A549 (cell line): ENCODE measurements at regions not wholly inside any gene's neighbourhood (a gene's known extent, or its start where the extent isn't known, plus 50 kb on each side); places are given as distances from the start of the nearest gene placed in this dataset.

Experiments
- ATAC-seq, 2 experiments: fragments of 200-7000 bp in 1 of 2; fragments of >200 bp in 1 of 2; cut with Nextera tagmentation in 1 of 2; cut with Tn5 transposase in 1 of 2; 3 replicates each; pipeline versions ENCODE4 v1.8.0 to v1.9.1; 2018 to 2020; ENCODE audit warnings: mild to moderate bottlenecking in 1 of 2, moderate library complexity in 1 of 2
- CTCF ChIA-PET: fragments of 300-600 bp; sonication (Branson Sonifier 250); formaldehyde crosslinking; extraction: SDS; loops from one replicate; lab custom pipeline; 2021; ENCODE audit warnings: antibody characterized with exemption, inconsistent platforms; lab: Yijun Ruan, JAX
- POLR2A ChIA-PET: fragments of 350-600 bp; formaldehyde crosslinking; extraction: SDS; loops from one replicate; lab custom pipeline; 2021; ENCODE audit warnings: antibody characterized with exemption, inconsistent platforms; lab: Yijun Ruan, JAX
- DNase-seq, 2 experiments: peaks; one replicate each; pipeline versions ENCODE4 v3.0.0 to v3.0.0-alpha.2; 2011 to 2016; ENCODE audit warnings: low read depth in 1 of 2, low spot score in 1 of 2
- FAIRE-seq: peaks from 2 replicates; lab custom pipeline; 2011; peaks lifted over from hg19 to GRCh38; lab: Jason Lieb, UNC
- H3K27ac ChIP-seq, 2 experiments: fragments of >200 bp; sonication (Bioruptor Twin); formaldehyde crosslinking; 3 replicates each; pipeline ENCODE4 v1.5.1; 2016 to 2017
- H3K4me1 ChIP-seq: fragments of >200 bp; sonication (Bioruptor Twin); formaldehyde crosslinking; 3 replicates; pipeline ENCODE4 v1.6.1; 2016
- H3K4me2 ChIP-seq: fragments of >200 bp; sonication (Bioruptor Twin); formaldehyde crosslinking; 3 replicates; pipeline ENCODE4 v1.6.1; 2016
- H3K4me3 ChIP-seq: fragments of >200 bp; sonication (Bioruptor Twin); formaldehyde crosslinking; 3 replicates; pipeline ENCODE4 v1.5.1; 2016
- H3K9me3 ChIP-seq: fragments of >200 bp; sonication (Bioruptor Twin); formaldehyde crosslinking; 3 replicates; pipeline ENCODE4 v1.6.1; 2016
- BHLHE40 ChIP-seq: IDR thresholded peaks from 2 replicates; pipeline ENCODE4 v1.6.1; 2012; ENCODE audit warnings: low read depth, low read length, inconsistent platforms
- CHD2 ChIP-seq: fragments of 150-350 bp; IDR thresholded peaks from 2 replicates; pipeline ENCODE4 v1.6.1; 2014; ENCODE audit warnings: low read length; ENCODE audit not compliant: partially characterized antibody
- CHD4 ChIP-seq: fragments of 200-600 bp; sonication (generic); IDR thresholded peaks from 2 replicates; pipeline ENCODE4 v1.6.1; 2016; ENCODE audit warnings: antibody characterized with exemption, mild to moderate bottlenecking, borderline replicate concordance
- EHMT2 ChIP-seq: fragments of 200-600 bp; sonication (generic); IDR thresholded peaks from 2 replicates; pipeline ENCODE4 v1.6.1; 2016; ENCODE audit warnings: antibody characterized with exemption, low read depth, mild to moderate bottlenecking, moderate library complexity
- FOXS1 ChIP-seq: fragments of 250-450 bp; sonication (Bioruptor Pico); IDR thresholded peaks from 2 replicates; pipeline ENCODE4 v1.5.0; 2020; ENCODE audit warnings: mild to moderate bottlenecking, moderate library complexity
- HDAC2 ChIP-seq: fragments of 200-600 bp; sonication (generic); IDR thresholded peaks from 2 replicates; pipeline ENCODE4 v1.6.1; 2016
- HEYL ChIP-seq: fragments of 250-450 bp; sonication (Bioruptor Pico); IDR thresholded peaks from 2 replicates; pipeline ENCODE4 v1.8.0; 2021; ENCODE audit warnings: mild to moderate bottlenecking, moderate library complexity
- KDM1A ChIP-seq: fragments of 200-600 bp; sonication (generic); IDR thresholded peaks from 2 replicates; pipeline ENCODE4 v1.6.1; 2016; ENCODE audit warnings: low read depth, mild to moderate bottlenecking
- PHF8 ChIP-seq: fragments of 200-600 bp; sonication (generic); IDR thresholded peaks from 2 replicates; pipeline ENCODE4 v1.6.1; 2016; ENCODE audit warnings: low read depth, mild to moderate bottlenecking, antibody characterized with exemption, moderate library complexity, borderline replicate concordance
- POLR2A ChIP-seq: IDR thresholded peaks from 2 replicates; pipeline ENCODE4 v1.6.1; 2012; ENCODE audit warnings: mild to moderate bottlenecking, low read length
- POLR2AphosphoS2 ChIP-seq: conservative IDR thresholded peaks from 2 replicates; pipeline ENCODE4 v1.6.1; 2012; ENCODE audit warnings: low read length, improper control_type of control experiment, inconsistent platforms
- RCOR1 ChIP-seq: fragments of 150-350 bp; IDR thresholded peaks from 2 replicates; pipeline ENCODE4 v1.6.1; 2014; ENCODE audit warnings: antibody characterized with exemption, low read length, low read depth
- RNF2 ChIP-seq: fragments of 200-600 bp; sonication (generic); IDR thresholded peaks from 2 replicates; pipeline ENCODE4 v1.6.1; 2016; ENCODE audit warnings: low read depth, mild to moderate bottlenecking, antibody characterized with exemption, moderate library complexity, borderline replicate concordance
- ZFP36 ChIP-seq: fragments of 450-650 bp; IDR thresholded peaks from 2 replicates; pipeline ENCODE4 v1.6.1; 2014; ENCODE audit warnings: borderline replicate concordance; ENCODE audit not compliant: partially characterized antibody
- WGBS: methylation state at CpG from one replicate; pipeline ENCODE4 v1.1.6; 2017; ENCODE audit errors: missing lambda C conversion rate; 5-methylcytosine and 5-hydroxymethylcytosine counted together
- TF ChIP-seq, protein P1 (sequence below): IDR thresholded peaks from 2 replicates; pipeline ENCODE4 v1.6.1; 2012; ENCODE audit warnings: low read depth, borderline replicate concordance
- TF ChIP-seq, protein P2 (sequence below): fragments of 150-350 bp; IDR thresholded peaks from 2 replicates; pipeline ENCODE4 v1.6.1; 2014; ENCODE audit warnings: low read depth, mild to moderate bottlenecking, low read length

GRCh38 chr5:164359260-164360255 lies 854.1 kb downstream of the MAT2B start:
- TF ChIP-seq, protein P1, sequence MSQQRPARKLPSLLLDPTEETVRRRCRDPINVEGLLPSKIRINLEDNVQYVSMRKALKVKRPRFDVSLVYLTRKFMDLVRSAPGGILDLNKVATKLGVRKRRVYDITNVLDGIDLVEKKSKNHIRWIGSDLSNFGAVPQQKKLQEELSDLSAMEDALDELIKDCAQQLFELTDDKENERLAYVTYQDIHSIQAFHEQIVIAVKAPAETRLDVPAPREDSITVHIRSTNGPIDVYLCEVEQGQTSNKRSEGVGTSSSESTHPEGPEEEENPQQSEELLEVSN = no peak
- TF ChIP-seq RCOR1 (no peak), CHD4 (no peak)
- H3K4me1 ChIP-seq = no peaks in the 10 kb centered on the region
- H3K27ac ChIP-seq = no peak overlapping the region
- ATAC-seq (no peak), DNase-seq (no peak), FAIRE-seq (no peak)
- no peak overlapping the region for H3K4me2 ChIP-seq
- ChIA-PET CTCF (no interaction called here), POLR2A (no interaction called here)
- no peaks in the 10 kb centered on the region for H3K9me3 ChIP-seq
- WGBS = 10% methylated on average over 4 of the region's 4 CpGs
- no peak overlapping the region for H3K4me3 ChIP-seq

DNA sequence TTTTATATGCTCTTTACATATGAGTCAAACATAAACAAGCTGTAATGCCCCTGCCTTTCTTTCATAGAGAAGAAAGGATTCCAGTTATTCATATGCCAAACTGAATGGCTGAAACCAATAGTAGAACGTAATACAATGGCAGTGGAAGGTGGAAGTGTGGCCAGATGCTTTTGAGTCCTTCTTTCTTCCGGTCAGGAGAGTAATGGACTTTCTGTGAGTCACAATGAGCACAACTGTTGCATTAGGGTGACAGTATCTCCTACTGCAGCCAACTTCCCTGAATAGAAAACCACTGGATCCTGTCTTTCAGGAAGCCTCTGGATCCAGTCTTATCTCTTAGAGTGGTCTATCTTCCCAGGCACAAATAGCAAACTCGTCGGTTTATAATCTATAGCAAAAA lies 855.2 kb downstream of the MAT2B start:
- ATAC-seq (no peak), FAIRE-seq (no peak), DNase-seq (no peak)
- ChIA-PET CTCF (interaction anchor here (1.0 kb wide), 1 partner anchor 17 kb away, joined by 3 read pairs; no protein-coding TSS in a partner anchor), POLR2A (no interaction called here)
- Histone ChIP-seq H3K4me3 (no peak overlapping the region), H3K4me1 (no peaks in the 10 kb centered on the region), H3K27ac (no peak overlapping the region), H3K4me2 (no peak overlapping the region), H3K9me3 (no peaks in the 10 kb centered on the region)
- TF ChIP-seq POLR2A = no peak
- TF ChIP-seq HEYL = no peak
- no peak for TF ChIP-seq CHD2
- no peak for TF ChIP-seq ZFP36
- WGBS = 13% methylated on average over 4 of the region's 4 CpGs

DNA sequence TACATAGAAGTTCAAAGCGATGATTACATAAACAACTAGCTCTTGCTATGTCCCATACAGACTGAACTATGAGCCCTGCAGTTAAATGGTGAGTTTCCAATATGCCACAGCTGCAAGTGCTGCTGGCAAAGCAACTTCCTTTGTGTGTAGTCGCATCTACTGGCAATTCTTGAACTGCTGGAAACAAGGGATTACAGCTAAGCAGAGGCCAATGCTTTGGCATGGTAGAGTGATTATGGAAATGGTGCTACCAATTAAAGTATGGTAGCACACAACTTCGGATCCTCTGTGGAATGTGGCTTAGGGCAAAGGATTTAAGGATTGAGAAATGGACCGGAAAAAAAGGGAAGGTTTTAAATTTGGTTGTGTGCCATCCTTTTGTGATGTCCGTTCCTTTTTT lies 856.6 kb downstream of the MAT2B start:
- Histone ChIP-seq H3K4me3 (no peak overlapping the region), H3K9me3 (no peaks in the 10 kb centered on the region), H3K27ac (no peak overlapping the region), H3K4me1 (no peaks in the 10 kb centered on the region), H3K4me2 (no peak overlapping the region)
- POLR2A ChIA-PET = no interaction called here
- FAIRE-seq (no peak), DNase-seq (no peak)
- WGBS = 16% methylated on average over 5 of the region's 5 CpGs
- no peak for TF ChIP-seq ZFP36
- TF ChIP-seq, all 56 proteins: peak for 0
- no peak for ATAC-seq
- CTCF ChIA-PET = no interaction called here

GRCh38 chr5:164362835-164363234 lies 857.4 kb downstream of the MAT2B start:
- Histone ChIP-seq H3K27ac (no peak overlapping the region), H3K4me3 (no peak overlapping the region), H3K4me2 (no peak overlapping the region), H3K4me1 (no peaks in the 10 kb centered on the region), H3K9me3 (no peaks in the 10 kb centered on the region)
- FAIRE-seq = no peak
- CTCF ChIA-PET = no interaction called here
- no peak for TF ChIP-seq KDM1A
- no peak for TF ChIP-seq POLR2AphosphoS2
- TF ChIP-seq, protein P2, sequence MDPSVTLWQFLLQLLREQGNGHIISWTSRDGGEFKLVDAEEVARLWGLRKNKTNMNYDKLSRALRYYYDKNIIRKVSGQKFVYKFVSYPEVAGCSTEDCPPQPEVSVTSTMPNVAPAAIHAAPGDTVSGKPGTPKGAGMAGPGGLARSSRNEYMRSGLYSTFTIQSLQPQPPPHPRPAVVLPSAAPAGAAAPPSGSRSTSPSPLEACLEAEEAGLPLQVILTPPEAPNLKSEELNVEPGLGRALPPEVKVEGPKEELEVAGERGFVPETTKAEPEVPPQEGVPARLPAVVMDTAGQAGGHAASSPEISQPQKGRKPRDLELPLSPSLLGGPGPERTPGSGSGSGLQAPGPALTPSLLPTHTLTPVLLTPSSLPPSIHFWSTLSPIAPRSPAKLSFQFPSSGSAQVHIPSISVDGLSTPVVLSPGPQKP = no peak
- TF ChIP-seq RNF2 = no peak
- no peak for TF ChIP-seq ZFP36
- TF ChIP-seq BHLHE40 = no peak
- TF ChIP-seq FOXS1 (CRISPR knock-in tag) = no peak
- TF ChIP-seq EHMT2 = no peak
- no peak for TF ChIP-seq PHF8
- TF ChIP-seq HDAC2 = no peak
- ATAC-seq = no peak
- DNase-seq = no peak
- POLR2A ChIA-PET = no interaction called here
